ENCODE measurements at regions not wholly inside any gene's neighbourhood (a gene's known extent, or its start where the extent isn't known, plus 50 kb on each side); places are given as distances from the start of the nearest gene placed in this dataset.

- no peak for DNase-seq
- TF ChIP-seq CTCF (IDR thresholded peaks at IDR 0.05) = no peak
- Mint-ChIP-seq H3K27ac (no peak overlapping the region), H3K27me3 (ENCODE audit: insufficient read depth) (no peaks in the 10 kb centered on the region), H3K4me1 (ENCODE audit: low read depth) (no peaks in the 10 kb centered on the region), H3K9me3 (peaks cover 60% of the 10 kb centered on the region), H3K4me3 (no peak overlapping the region), H3K36me3 (ENCODE audit: low read depth) (no peaks in the 10 kb centered on the region)
Observed at GRCh38 chr12:127861406-127861805, 405.6 kb upstream of the TMEM132C start.

GRCh38 chr12:127873306-127873705, 393.7 kb upstream of the TMEM132C start:
- H3K27ac Mint-ChIP-seq = no peak overlapping the region

GRCh38 chr12:127881371-127882140, 385.4 kb upstream of the TMEM132C start:
- DNase-seq = no peak
- Mint-ChIP-seq H3K4me3 (no peak overlapping the region), H3K36me3 (ENCODE audit: low read depth) (peaks cover 3% of the 10 kb centered on the region; the same call in 1 of the 2 replicates), H3K27ac (no peak overlapping the region), H3K27me3 (ENCODE audit: insufficient read depth) (no peaks in the 10 kb centered on the region), H3K4me1 (ENCODE audit: low read depth) (no peaks in the 10 kb centered on the region), H3K9me3 (peaks cover 68% of the 10 kb centered on the region)
- no peak for TF ChIP-seq CTCF (IDR thresholded peaks at IDR 0.05)

More at GRCh38 chr12:127873306-127873705, 393.7 kb upstream of the TMEM132C start:
- Mint-ChIP-seq H3K4me3 (no peak overlapping the region), H3K4me1 (ENCODE audit: low read depth) (no peaks in the 10 kb centered on the region), H3K9me3 (peaks cover 30% of the 10 kb centered on the region), H3K27me3 (ENCODE audit: insufficient read depth) (no peaks in the 10 kb centered on the region; the same call in 1 of the 2 replicates), H3K36me3 (ENCODE audit: low read depth) (peaks cover 3% of the 10 kb centered on the region; the same call in 1 of the 2 replicates)
- no peak for TF ChIP-seq CTCF (IDR thresholded peaks at IDR 0.05)
- no peak for DNase-seq

GRCh38 chr12:127883013-127883412, 384.0 kb upstream of the TMEM132C start:
- Mint-ChIP-seq H3K4me3 (no peak overlapping the region), H3K4me1 (ENCODE audit: low read depth) (no peaks in the 10 kb centered on the region), H3K27me3 (ENCODE audit: insufficient read depth) (no peaks in the 10 kb centered on the region), H3K36me3 (ENCODE audit: low read depth) (peaks cover 3% of the 10 kb centered on the region; the same call in 1 of the 2 replicates), H3K9me3 (peaks cover 63% of the 10 kb centered on the region), H3K27ac (no peak overlapping the region)
- DNase-seq = no peak
- TF ChIP-seq CTCF (IDR thresholded peaks at IDR 0.05) = no peak

- Mint-ChIP-seq H3K4me1 (ENCODE audit: low read depth) (no peaks in the 10 kb centered on the region), H3K9me3 (peaks cover 64% of the 10 kb centered on the region), H3K27ac (no peak overlapping the region), H3K36me3 (ENCODE audit: low read depth) (no peaks in the 10 kb centered on the region), H3K27me3 (ENCODE audit: insufficient read depth) (no peaks in the 10 kb centered on the region), H3K4me3 (no peak overlapping the region)
- DNase-seq = no peak
- no peak for TF ChIP-seq CTCF (IDR thresholded peaks at IDR 0.05)
Observed at GRCh38 chr12:127885954-127886750, 380.8 kb upstream of the TMEM132C start.
